ELF-1 (cell line): ENCODE measurements at regions not wholly inside any gene's neighbourhood (a gene's known extent, or its start where the extent isn't known, plus 50 kb on each side); places are given as distances from the start of the nearest gene placed in this dataset.
"Not testable (repeated sequence)": the region's sequence is repeated elsewhere in the genome, so short reads cannot be mapped to it uniquely, and the experiment has no call there.

Source experiments
- DNase-seq: peaks from one replicate; pipeline ENCODE4 v3.0.0-alpha.2; 2016; ENCODE audit warnings: low read depth, low spot score

DNA sequence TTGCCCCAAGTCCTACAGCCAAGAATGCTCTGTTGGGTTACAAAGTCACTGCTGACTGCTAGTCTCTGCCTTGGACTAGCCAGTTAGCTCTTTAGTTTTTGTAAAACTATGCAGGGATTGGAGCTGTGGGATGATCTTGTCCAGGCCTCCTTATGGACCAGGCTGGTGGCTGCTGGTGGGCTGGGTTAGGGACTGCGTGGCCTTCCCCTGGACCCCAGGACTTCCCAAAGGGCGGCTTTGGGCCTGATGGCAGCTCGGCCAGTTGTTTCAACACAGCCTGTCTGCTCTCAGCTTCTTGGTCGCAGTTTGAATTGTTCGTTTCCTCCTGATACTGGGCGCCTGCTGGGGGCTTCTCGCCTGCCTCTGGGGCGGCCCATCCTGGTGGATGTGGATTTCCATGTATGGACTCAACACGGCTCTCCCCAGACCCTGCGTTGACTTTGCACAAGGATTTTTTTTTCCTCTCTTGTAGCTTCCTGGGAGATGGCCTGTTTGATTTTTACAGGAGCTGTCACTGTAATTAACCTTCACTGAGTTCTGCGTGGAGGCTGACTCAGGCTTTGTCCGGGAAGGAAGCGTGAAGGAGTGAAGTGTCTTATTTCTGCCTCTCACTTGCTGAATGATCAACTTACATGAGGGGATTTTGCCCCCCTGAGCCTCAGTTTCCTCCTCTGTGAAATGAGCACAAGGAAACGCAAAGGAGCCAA lies 91.9 kb upstream of the NEURL1B start:
- DNase-seq: no peak

DNA sequence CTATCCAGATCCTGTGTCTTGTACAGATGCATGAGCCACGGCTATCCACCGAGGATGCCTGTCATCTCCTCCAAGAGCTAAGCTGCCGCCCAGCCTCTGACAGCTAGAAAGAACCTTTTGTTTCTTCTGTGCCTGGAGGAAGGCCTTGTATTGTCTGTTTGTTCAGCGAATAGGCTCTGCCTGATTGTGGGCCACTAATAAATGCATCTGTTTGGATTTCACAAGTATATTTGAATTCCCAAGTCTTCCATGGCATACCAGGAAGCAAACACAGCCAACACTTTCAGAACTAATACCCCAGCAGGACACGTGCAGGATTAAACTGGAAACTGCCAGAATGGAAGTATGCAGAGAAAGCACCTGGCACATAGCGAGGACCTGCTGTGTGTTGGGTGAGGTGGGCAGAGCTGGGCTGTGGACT lies 92.7 kb upstream of the NEURL1B start:
- DNase-seq: no peak

GRCh38 chr5:172546196-172546595 lies 91.9 kb upstream of the SH3PXD2B start:
- DNase-seq: no peak

- no peak for DNase-seq
Measured at GRCh38 chr5:172545291-172545801, 91.0 kb upstream of the SH3PXD2B start.

- DNase-seq: no peak
Measured at GRCh38 chr5:172544371-172545095, 90.2 kb upstream of the SH3PXD2B start.

DNA sequence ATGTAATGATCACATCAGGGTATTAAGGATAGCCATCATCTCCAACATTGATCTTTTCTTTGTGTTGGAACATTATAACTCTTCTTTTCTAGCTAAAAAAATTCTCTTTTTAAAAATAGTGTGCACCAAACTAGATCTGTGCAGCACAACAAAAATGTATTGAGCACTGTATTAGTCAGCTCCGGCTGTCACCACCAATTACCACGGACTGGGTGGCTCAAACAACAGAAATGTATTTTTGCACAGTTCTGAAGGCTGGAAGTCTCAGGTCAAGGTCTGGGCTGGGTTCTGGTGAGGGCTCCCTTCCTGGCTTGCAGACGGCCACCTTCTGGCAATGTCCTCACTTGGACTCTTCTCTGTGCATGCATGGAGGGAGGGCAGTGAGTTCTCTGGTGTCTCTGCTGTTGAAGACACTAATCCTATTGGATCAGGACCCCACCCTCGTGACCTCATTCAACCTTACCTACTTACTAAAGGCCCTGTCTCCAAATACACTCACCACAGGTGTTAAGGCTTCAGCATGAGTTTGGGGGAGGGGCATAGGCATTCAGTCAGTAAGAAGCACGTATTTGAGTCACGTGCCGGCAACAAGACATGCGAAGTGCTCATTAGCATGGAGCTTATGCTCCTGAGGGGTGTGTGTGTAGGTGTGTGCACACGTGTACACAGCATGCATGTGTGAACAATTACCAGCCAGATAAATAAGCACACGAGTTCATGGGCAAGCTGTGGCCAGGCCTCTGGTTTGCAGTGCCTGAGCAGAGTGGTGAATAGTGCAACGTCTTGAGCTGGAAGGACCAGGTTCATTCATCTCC lies 89.4 kb upstream of the SH3PXD2B start:
- peak; percentile 36 for DNase-seq

- no peak for DNase-seq
Measured at GRCh38 chr5:172542651-172543131, 88.4 kb upstream of the SH3PXD2B start.

DNA sequence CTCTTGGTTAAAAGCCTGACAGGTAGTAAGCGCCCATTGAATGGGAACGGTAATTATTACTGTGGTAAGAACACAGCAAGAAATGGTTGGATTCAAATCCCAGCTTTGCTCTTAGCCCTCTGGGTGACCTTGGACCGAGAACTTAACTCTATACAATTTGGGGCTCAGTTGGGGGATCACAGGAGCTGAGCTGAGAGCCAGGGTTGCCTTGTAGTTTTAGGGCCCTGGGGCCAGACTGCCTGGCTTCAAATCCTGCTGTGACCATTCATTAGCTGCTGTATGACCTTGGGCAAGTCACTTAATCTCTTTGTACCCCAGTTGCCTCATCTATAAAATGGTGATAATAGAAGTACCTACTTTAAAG lies 87.4 kb upstream of the SH3PXD2B start:
- no peak for DNase-seq

DNA sequence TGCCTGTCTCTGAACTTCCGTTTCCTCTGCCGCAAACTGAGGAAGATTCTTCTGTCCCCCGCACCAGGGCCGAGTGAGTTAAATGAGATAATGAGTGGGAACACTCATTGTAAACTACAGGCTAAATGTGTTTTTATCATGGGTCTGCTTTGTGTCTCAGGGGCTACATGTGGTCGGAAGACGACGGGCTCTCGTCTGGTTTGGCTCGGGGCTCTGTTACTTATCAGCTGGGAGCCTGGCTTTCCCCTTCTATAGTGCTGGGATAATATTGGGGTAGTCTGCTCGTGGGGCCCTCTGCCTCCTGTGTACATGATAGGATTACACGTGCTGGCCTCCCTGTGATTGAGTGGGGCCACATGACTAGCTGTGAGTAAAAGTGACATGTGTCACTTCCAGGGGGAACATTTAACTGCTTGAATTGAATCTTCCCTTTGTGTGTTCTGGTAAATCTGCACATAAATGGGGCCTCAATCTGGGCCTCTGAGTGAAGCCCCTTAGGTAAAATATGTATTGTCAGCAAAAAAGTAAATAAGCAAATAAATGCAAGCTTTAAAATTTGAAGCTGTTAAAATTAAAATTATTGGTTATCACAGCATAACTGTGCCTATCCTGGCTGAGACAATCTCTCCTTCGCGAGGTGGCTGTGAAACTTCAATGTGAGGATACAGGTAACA lies 86.9 kb upstream of the SH3PXD2B start:
- peak; percentile 75 for DNase-seq

DNA sequence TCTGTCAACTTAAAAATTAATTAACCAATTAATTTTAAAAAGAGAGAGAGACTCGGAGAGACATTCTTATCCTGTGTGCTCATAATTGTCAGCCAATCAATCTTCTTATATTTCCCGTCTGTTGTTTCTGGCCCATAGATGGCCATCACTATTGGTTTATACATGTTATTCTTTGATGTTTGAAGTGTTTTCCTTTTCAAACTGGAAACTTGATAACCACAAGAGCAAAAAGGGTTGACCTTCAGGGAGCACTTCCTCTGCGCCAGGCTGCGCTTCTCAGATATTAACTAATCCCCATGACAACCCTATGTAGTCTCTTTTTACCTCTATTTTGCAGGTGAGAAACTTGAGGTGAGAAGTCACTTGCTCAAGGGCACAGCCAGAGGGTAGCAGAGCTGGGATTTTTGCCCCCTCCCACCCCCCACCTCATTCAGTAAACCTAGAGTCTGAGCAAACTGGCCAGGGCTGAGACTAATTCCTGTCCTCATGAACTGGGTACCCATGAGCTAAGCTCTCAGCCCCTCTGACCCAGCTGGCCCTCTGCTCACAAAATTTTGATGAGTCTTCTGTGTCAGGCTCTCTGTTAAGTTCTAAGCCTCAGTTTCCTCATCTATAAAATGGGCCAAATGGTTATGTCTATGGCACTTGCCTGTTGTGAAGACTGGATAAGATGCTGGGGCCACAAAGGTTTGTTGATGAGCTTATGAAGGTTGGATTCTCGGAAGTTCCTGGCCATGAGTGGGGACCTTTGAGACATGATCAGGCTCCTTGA lies 86.0 kb upstream of the SH3PXD2B start:
- DNase-seq: no peak

DNA sequence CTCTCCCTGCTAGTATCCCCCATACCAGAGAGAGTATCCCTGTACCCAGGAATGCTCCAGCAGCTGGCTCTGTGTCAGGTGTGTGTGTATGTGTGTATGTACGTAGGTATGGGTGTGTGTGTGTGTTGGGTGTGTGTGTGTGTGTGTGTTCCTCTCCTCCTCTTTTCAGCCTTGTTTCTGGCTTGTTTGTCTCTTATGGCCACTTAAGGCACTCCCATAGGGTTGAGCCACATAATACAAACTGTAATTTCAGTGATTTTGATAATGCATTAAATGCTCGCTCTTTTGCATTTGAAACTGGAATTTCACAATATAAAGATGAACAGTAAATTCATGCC lies 80.8 kb upstream of the SH3PXD2B start:
- no peak for DNase-seq

DNA sequence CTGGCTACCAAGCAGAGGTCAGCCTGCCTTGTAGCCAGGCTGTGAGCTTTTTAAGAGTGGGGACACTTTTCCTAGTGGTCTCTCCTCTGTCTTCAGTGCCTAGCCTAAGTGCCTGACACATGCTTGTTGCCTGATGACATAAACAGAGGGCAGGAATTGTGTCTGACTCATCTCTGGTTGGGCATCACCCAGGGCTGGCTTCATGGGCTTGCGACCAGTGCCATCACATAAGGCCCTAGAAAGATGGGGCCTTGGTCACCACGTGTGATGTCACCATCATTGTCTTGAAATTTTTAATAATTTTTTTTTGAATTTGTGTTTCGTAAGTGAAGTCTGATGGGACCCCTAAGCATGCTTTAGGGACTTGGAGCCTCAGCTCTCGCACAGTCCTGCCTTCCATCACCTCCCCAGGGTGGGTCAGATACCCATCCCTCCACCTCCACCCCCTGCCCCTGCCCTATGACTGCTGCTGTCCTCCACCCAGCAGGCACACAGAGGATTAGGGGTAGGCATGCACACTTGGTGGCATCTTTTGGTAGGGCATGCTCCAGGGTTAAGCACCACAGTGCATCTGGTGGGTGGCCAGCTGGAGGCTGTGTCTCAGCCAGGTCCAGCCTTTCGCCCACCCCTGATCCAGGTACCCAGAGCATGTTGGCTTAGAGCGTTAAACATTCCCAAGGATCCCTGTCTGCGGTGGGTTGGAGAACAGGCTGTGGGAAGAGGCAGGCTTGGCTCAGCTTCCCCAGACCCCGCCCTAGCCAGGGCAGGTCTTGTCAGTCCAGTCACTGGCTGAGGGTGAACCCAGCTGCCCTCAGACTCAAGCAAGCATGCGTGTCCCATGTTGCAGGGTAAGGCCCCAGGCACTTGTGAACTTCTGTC lies 80.1 kb upstream of the SH3PXD2B start:
- DNase-seq: no peak

DNA sequence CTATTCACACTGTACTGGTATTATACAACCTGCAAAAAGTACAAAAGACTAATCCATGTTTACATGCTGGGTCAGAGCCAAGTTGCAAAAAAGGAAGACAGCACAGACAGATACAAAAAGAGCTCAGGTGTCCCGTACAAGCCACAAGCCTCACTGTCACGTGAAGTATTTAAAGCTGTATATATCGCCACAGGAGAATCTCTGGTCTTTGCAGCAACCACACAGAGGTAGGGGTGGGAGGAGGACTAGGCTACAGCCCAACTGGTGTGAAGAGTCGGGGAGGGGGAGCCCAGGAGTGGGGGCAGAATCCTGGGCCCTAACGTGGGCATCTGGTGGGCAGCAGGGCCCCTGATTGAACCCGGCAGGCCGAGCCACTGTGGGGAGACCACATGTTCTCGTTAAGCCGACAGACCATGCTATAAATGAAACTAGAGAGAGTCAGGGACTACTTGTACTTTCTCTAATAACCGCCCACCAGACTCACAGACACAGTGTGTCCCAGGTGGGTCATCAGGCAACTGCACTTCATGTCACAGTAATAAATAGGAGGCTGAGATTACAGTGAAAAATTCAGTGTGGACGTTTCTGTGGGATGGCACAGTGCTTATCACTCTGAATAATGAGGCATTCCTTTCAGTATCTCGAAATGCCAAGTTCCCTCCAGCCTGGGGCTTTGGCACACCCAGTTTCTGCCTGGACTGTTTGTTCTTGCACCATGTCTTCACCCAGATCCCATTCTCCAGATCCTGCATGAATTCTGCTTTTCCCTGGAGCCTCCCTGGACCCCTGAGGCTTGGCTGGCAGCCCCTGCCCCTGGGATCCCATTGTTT lies 79.3 kb upstream of the SH3PXD2B start:
- DNase-seq: no peak

DNA sequence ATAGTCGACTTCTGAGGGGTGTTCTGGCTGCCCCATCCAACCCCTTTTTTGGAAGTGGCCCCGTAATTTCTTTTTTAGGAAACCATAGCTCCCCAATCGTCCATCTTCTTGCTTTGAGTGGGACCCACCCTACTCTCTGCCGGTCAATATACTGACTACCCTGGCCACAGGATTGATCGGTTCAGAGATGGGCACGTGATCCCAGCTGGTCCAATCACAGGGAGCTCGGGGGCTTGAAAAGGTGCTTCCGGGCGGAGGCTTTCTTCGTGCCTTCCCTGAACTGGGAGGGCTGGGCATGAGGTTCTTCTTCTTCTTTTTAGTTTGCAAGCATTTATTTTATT lies 78.7 kb upstream of the SH3PXD2B start:
- DNase-seq: no peak

DNA sequence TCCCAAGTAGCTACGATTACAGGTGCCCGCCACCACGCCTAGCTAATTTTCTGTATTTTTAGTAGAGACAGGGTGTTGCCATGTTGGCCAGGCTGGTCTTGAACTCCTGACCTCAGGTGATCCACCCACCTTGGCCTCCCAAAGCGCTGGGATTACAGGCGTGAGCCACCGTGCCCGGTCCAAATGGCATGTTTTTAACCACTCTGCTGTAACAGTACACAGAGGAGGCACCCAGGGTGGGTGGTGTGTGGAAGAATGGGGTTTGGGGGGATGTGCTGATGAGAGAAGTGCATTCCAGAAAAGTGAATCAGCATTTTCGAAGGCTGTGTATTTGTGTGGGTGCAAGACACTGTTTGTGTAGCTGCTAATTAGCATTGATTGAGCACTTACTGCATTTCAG lies 78.1 kb upstream of the SH3PXD2B start:
- DNase-seq: not testable (repeated sequence)

GRCh38 chr5:172531704-172532026 lies 77.3 kb upstream of the SH3PXD2B start:
- no peak for DNase-seq

DNA sequence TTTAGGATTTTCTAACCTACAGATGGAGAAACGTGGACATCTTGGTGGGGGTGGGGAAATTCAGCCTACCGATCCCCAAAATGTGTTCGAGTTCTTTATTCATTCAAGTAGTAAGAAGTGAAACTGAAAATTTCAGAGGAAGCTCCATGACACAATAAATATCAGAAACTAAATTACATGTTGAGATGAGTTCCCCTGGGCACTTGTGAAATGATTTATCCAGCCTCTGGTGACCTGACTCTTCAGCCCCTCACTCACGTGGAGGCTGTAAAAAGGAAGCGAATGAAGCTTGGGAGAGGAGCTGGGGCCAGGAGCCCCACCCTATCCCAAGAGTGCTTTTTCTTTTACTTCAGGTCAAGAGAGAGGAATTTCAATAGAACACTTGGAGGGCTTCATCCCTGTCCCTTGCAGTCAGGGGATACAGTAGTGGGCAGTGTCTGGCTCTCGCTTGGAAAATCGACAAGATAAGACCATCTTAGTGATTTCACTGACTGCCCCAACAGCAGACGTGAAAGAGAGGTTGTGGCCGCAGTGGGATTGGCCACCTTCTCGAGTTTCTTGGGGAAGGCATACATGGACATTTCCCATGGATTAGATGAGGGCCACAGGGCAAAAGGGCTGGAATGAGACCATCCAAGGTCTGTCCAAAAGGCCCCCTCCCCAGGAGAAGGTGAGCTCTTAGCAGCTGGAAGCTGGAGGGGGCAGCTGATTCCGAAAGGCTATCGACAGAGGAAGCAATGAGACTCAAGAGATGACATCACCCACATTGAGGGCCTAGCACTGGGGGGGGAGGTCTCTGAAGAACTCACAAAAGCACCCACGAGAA lies 76.8 kb upstream of the SH3PXD2B start:
- no peak for DNase-seq

- no peak for DNase-seq
Measured at GRCh38 chr5:172530406-172530805, 76.1 kb upstream of the SH3PXD2B start.
